ENCODE measurements at regions not wholly inside any gene's neighbourhood (a gene's known extent, or its start where the extent isn't known, plus 50 kb on each side); places are given as distances from the start of the nearest gene placed in this dataset.

DNA sequence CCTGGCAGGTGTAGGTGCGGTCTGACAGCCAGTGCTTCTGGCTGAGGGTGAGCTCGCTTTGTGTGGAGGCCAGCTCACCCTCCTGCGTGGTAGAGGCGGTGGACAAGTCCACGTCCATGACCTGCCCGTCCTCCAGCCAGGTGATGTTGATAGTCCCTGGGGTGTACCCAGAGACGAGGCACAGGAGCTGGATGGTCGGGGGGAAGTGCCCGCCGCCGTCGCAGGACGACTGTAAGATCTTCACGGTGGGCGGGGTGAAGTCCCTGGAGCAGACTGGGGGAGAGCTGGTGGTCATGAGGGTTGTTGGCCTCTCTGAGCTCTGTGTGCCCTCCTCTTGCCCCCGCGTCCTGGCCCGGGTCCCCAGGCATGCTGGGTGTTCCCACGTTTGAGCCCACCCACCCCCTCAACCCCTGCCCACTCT is 74.6 kb downstream of the TMEM121 start:
- TF ChIP-seq, protein P1, sequence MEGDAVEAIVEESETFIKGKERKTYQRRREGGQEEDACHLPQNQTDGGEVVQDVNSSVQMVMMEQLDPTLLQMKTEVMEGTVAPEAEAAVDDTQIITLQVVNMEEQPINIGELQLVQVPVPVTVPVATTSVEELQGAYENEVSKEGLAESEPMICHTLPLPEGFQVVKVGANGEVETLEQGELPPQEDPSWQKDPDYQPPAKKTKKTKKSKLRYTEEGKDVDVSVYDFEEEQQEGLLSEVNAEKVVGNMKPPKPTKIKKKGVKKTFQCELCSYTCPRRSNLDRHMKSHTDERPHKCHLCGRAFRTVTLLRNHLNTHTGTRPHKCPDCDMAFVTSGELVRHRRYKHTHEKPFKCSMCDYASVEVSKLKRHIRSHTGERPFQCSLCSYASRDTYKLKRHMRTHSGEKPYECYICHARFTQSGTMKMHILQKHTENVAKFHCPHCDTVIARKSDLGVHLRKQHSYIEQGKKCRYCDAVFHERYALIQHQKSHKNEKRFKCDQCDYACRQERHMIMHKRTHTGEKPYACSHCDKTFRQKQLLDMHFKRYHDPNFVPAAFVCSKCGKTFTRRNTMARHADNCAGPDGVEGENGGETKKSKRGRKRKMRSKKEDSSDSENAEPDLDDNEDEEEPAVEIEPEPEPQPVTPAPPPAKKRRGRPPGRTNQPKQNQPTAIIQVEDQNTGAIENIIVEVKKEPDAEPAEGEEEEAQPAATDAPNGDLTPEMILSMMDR (IDR thresholded peaks at IDR 0.05): no peak
- TF ChIP-seq POLR2A (IDR thresholded peaks at IDR 0.05): no peak

Data from testis (tissue), 2 donors.